Chondrocyte (in vitro differentiated cells): ENCODE measurements at regions not wholly inside any gene's neighbourhood (a gene's known extent, or its start where the extent isn't known, plus 50 kb on each side); places are given as distances from the start of the nearest gene placed in this dataset.

Source experiments
- DNase-seq: peaks from one replicate; pipeline ENCODE4 v3.0.0; 2021; ENCODE audit warnings: mixed read lengths, low spot score
- H3K27ac Mint-ChIP-seq: one replicate; pipeline ENCODE4 v1.8.0; 2021; ENCODE audit warnings: mild to moderate bottlenecking, moderate library complexity, mixed read lengths; ENCODE audit not compliant: unreplicated experiment
- H3K27me3 Mint-ChIP-seq: 2 replicates; pipeline ENCODE4 v1.8.0; 2021; ENCODE audit warnings: low read depth, mixed read lengths
- H3K36me3 Mint-ChIP-seq: 2 replicates; pipeline ENCODE4 v1.8.0; 2021; ENCODE audit warnings: low read depth, mixed read lengths
- H3K4me1 Mint-ChIP-seq: 2 replicates; pipeline ENCODE4 v1.8.0; 2021; ENCODE audit warnings: low read depth, mild to moderate bottlenecking, mixed read lengths
- H3K4me3 Mint-ChIP-seq: one replicate; pipeline ENCODE4 v1.8.0; 2021; ENCODE audit warnings: mild to moderate bottlenecking, moderate library complexity, mixed read lengths; ENCODE audit not compliant: unreplicated experiment
- H3K9me3 Mint-ChIP-seq: 2 replicates; pipeline ENCODE4 v1.8.0; 2021; ENCODE audit warnings: low read depth, mixed read lengths
- TF ChIP-seq, protein P1 (sequence below): fragments of 200-600 bp; sonication (generic); IDR thresholded peaks from 2 replicates; pipeline ENCODE4 v1.5.0; 2021; ENCODE audit warnings: antibody characterized with exemption, mild to moderate bottlenecking, moderate library complexity

- no peak overlapping the region for H3K27ac Mint-ChIP-seq
- H3K36me3 Mint-ChIP-seq: peaks cover 9% of the 10 kb centered on the region
- no peaks in the 10 kb centered on the region for H3K4me1 Mint-ChIP-seq
- peaks cover 37% of the 10 kb centered on the region for H3K9me3 Mint-ChIP-seq
- peaks cover 2% of the 10 kb centered on the region for H3K27me3 Mint-ChIP-seq
- TF ChIP-seq, protein P1, sequence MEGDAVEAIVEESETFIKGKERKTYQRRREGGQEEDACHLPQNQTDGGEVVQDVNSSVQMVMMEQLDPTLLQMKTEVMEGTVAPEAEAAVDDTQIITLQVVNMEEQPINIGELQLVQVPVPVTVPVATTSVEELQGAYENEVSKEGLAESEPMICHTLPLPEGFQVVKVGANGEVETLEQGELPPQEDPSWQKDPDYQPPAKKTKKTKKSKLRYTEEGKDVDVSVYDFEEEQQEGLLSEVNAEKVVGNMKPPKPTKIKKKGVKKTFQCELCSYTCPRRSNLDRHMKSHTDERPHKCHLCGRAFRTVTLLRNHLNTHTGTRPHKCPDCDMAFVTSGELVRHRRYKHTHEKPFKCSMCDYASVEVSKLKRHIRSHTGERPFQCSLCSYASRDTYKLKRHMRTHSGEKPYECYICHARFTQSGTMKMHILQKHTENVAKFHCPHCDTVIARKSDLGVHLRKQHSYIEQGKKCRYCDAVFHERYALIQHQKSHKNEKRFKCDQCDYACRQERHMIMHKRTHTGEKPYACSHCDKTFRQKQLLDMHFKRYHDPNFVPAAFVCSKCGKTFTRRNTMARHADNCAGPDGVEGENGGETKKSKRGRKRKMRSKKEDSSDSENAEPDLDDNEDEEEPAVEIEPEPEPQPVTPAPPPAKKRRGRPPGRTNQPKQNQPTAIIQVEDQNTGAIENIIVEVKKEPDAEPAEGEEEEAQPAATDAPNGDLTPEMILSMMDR: no peak
- H3K4me3 Mint-ChIP-seq: no peak overlapping the region
- no peak for DNase-seq
These were observed 58.7 kb downstream of the CYTL1 start for GRCh38 chr4:4960574-4960973.

DNA sequence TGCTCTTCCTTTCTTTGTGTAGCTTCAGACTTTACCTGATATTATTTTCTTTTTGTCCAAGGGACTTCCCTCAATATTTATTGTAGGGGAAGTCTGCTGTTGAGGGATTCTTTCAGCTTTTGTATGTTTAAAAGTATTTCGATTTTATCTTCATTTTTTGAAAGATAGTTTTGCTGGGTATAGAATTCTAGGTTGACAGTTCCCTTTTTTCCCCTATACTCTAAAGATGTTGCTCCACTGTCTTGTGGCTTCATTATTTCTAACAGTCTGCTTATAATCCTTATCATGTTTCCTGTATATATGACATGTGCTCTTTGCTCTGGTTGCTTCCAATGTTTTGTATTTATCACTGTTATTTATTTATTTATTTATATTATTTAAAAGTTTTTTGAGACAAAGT is 57.3 kb downstream of the CYTL1 start:
- peaks cover 37% of the 10 kb centered on the region for H3K9me3 Mint-ChIP-seq
- H3K4me3 Mint-ChIP-seq: no peak overlapping the region
- peaks cover 9% of the 10 kb centered on the region for H3K36me3 Mint-ChIP-seq
- no peaks in the 10 kb centered on the region for H3K4me1 Mint-ChIP-seq
- TF ChIP-seq, protein P1: no peak
- no peak for DNase-seq
- no peak overlapping the region for H3K27ac Mint-ChIP-seq
- H3K27me3 Mint-ChIP-seq: peaks cover 4% of the 10 kb centered on the region

- DNase-seq: no peak
- no peak overlapping the region for H3K27ac Mint-ChIP-seq
- TF ChIP-seq, protein P1: no peak
- H3K4me1 Mint-ChIP-seq: no peaks in the 10 kb centered on the region
- H3K9me3 Mint-ChIP-seq: peaks cover 37% of the 10 kb centered on the region
- peaks cover 9% of the 10 kb centered on the region for H3K36me3 Mint-ChIP-seq
- H3K27me3 Mint-ChIP-seq: peaks cover 4% of the 10 kb centered on the region
- H3K4me3 Mint-ChIP-seq: no peak overlapping the region
These were observed 56.3 kb downstream of the CYTL1 start for GRCh38 chr4:4962928-4963327.
